ENCODE measurements at regions not wholly inside any gene's neighbourhood (a gene's known extent, or its start where the extent isn't known, plus 50 kb on each side); places are given as distances from the start of the nearest gene placed in this dataset.

- H3K27me3 ChIP-seq (ENCODE audit: insufficient read depth, low read depth, low read length): no peaks in the 10 kb centered on the region
- no peaks in the 10 kb centered on the region for H3K9me2 ChIP-seq (ENCODE audit: insufficient read depth, low read length)
- H3F3A ChIP-seq (ENCODE audit: insufficient read depth, low read length, poor library complexity, severe bottlenecking): no peaks in the 10 kb centered on the region
- no peak overlapping the region for H3K9ac ChIP-seq (ENCODE audit: low read length)
- H3K36me3 ChIP-seq (ENCODE audit: insufficient read depth, low read length): no peaks in the 10 kb centered on the region
- H3K4me3 ChIP-seq (ENCODE audit: low read length): no peak overlapping the region
- H4K20me1 ChIP-seq (ENCODE audit: insufficient read depth): no peaks in the 10 kb centered on the region
- H3K27ac ChIP-seq (ENCODE audit: low read length): no peak overlapping the region
- H3K79me2 ChIP-seq (replicated peaks; ENCODE audit: insufficient read depth, low read length): no peaks in the 10 kb centered on the region
- TF ChIP-seq, protein P1, sequence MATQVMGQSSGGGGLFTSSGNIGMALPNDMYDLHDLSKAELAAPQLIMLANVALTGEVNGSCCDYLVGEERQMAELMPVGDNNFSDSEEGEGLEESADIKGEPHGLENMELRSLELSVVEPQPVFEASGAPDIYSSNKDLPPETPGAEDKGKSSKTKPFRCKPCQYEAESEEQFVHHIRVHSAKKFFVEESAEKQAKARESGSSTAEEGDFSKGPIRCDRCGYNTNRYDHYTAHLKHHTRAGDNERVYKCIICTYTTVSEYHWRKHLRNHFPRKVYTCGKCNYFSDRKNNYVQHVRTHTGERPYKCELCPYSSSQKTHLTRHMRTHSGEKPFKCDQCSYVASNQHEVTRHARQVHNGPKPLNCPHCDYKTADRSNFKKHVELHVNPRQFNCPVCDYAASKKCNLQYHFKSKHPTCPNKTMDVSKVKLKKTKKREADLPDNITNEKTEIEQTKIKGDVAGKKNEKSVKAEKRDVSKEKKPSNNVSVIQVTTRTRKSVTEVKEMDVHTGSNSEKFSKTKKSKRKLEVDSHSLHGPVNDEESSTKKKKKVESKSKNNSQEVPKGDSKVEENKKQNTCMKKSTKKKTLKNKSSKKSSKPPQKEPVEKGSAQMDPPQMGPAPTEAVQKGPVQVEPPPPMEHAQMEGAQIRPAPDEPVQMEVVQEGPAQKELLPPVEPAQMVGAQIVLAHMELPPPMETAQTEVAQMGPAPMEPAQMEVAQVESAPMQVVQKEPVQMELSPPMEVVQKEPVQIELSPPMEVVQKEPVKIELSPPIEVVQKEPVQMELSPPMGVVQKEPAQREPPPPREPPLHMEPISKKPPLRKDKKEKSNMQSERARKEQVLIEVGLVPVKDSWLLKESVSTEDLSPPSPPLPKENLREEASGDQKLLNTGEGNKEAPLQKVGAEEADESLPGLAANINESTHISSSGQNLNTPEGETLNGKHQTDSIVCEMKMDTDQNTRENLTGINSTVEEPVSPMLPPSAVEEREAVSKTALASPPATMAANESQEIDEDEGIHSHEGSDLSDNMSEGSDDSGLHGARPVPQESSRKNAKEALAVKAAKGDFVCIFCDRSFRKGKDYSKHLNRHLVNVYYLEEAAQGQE (IDR thresholded peaks at IDR 0.05; ENCODE audit: borderline replicate concordance): no peak
- no peak for TF ChIP-seq EP300 (conservative IDR thresholded peaks at IDR 0.05; ENCODE audit: poor library complexity, severe bottlenecking)
- TF ChIP-seq TAF1 (IDR thresholded peaks at IDR 0.05; ENCODE audit: low read depth): no peak
- TF ChIP-seq, protein P2, sequence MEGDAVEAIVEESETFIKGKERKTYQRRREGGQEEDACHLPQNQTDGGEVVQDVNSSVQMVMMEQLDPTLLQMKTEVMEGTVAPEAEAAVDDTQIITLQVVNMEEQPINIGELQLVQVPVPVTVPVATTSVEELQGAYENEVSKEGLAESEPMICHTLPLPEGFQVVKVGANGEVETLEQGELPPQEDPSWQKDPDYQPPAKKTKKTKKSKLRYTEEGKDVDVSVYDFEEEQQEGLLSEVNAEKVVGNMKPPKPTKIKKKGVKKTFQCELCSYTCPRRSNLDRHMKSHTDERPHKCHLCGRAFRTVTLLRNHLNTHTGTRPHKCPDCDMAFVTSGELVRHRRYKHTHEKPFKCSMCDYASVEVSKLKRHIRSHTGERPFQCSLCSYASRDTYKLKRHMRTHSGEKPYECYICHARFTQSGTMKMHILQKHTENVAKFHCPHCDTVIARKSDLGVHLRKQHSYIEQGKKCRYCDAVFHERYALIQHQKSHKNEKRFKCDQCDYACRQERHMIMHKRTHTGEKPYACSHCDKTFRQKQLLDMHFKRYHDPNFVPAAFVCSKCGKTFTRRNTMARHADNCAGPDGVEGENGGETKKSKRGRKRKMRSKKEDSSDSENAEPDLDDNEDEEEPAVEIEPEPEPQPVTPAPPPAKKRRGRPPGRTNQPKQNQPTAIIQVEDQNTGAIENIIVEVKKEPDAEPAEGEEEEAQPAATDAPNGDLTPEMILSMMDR (IDR thresholded peaks at IDR 0.05; ENCODE audit: poor library complexity, severe bottlenecking): no peak
- no peak for TF ChIP-seq POLR2AphosphoS5 (IDR thresholded peaks at IDR 0.05)
- TF ChIP-seq SMC3 (conservative IDR thresholded peaks at IDR 0.05; ENCODE audit: poor library complexity): no peak
- TF ChIP-seq RAD21 (conservative IDR thresholded peaks at IDR 0.05): no peak
- no peak for TF ChIP-seq EZH2 (IDR thresholded peaks at IDR 0.05; ENCODE audit: borderline replicate concordance, insufficient read depth, low read length, poor library complexity, severe bottlenecking)
- no peak for TF ChIP-seq MXI1 (conservative IDR thresholded peaks at IDR 0.05; ENCODE audit: poor library complexity, severe bottlenecking)
- H3K9me3 ChIP-seq (ENCODE audit: low read length): no peaks in the 10 kb centered on the region
- H2AFZ ChIP-seq (ENCODE audit: low read depth, low read length): no peak overlapping the region
- no peak overlapping the region for H3K4me2 ChIP-seq (ENCODE audit: low read length)
Measured at GRCh38 chr2:220005362-220005761, 377.9 kb downstream of the SLC4A3 start.

DNA sequence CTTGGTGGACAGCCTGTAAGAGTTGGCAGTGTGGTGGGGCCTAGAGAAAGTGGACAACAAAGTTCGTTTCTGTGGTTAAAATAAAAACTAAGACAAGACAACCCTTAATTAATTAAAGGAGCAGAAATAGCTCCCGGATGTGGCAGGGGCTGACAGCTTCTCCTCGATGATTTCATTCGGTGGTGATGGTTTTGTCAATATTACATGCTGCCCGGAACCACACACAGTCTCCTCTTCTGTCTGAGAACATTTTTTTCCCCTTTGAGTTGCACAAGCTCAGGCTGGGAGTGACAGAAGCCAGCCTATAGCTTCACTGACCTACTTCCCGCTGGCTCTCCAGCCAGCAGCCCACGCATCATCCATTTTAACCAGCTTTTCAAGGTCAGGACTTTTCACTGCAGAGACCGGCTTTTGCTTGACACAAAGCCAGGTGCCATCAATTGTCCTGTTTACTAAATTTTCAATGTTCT, 378.8 kb downstream of the SLC4A3 start:
- H3K4me3 ChIP-seq (ENCODE audit: low read length): no peak overlapping the region
- no peaks in the 10 kb centered on the region for H3K79me2 ChIP-seq (replicated peaks; ENCODE audit: insufficient read depth, low read length)
- H3K9ac ChIP-seq (ENCODE audit: low read length): no peak overlapping the region
- H3K27me3 ChIP-seq (ENCODE audit: insufficient read depth, low read depth, low read length): no peaks in the 10 kb centered on the region
- no peaks in the 10 kb centered on the region for H3K9me3 ChIP-seq (ENCODE audit: low read length)
- H3K36me3 ChIP-seq (ENCODE audit: insufficient read depth, low read length): no peaks in the 10 kb centered on the region
- no peak overlapping the region for H3K4me2 ChIP-seq (ENCODE audit: low read length)
- no peaks in the 10 kb centered on the region for H3K9me2 ChIP-seq (ENCODE audit: insufficient read depth, low read length)
- H2AFZ ChIP-seq (ENCODE audit: low read depth, low read length): no peak overlapping the region
- TF ChIP-seq MXI1 (conservative IDR thresholded peaks at IDR 0.05; ENCODE audit: poor library complexity, severe bottlenecking) (no peak), EZH2 (IDR thresholded peaks at IDR 0.05; ENCODE audit: borderline replicate concordance, insufficient read depth, low read length, poor library complexity, severe bottlenecking) (no peak), POLR2AphosphoS5 (IDR thresholded peaks at IDR 0.05) (no peak), EP300 (conservative IDR thresholded peaks at IDR 0.05; ENCODE audit: poor library complexity, severe bottlenecking) (no peak), SMC3 (conservative IDR thresholded peaks at IDR 0.05; ENCODE audit: poor library complexity) (no peak), RAD21 (conservative IDR thresholded peaks at IDR 0.05) (no peak), TAF1 (IDR thresholded peaks at IDR 0.05; ENCODE audit: low read depth) (no peak)
- TF ChIP-seq, protein P1 (IDR thresholded peaks at IDR 0.05; ENCODE audit: borderline replicate concordance): no peak
- TF ChIP-seq, protein P2 (IDR thresholded peaks at IDR 0.05; ENCODE audit: poor library complexity, severe bottlenecking): no peak
- H3F3A ChIP-seq (ENCODE audit: insufficient read depth, low read length, poor library complexity, severe bottlenecking): no peaks in the 10 kb centered on the region
- H3K27ac ChIP-seq (ENCODE audit: low read length): no peak overlapping the region
- H4K20me1 ChIP-seq (ENCODE audit: insufficient read depth): no peaks in the 10 kb centered on the region
